Activated naive CD4-positive, alpha-beta T cell treated with anti-CD3 and anti-CD28 coated beads, Interleukin-2, amount 10 ng/mL, durations not matched to agents 7 days and 5 days (primary cell): ENCODE measurements at regions not wholly inside any gene's neighbourhood (a gene's known extent, or its start where the extent isn't known, plus 50 kb on each side); places are given as distances from the start of the nearest gene placed in this dataset.

Experiments used
- CTCF ChIA-PET: fragments of 350-600 bp; sonication (Branson Sonifier 250); formaldehyde crosslinking; loops from one replicate; lab custom pipeline; 2021; ENCODE audit warnings: antibody characterized with exemption; lab: Charles Lee
- DNase-seq: peaks from one replicate; pipeline ENCODE4 v3.0.0-alpha.2; 2020
- H3K27ac Mint-ChIP-seq: one replicate; pipeline ENCODE4 v1.8.0; 2021; ENCODE audit warnings: mild to moderate bottlenecking, moderate library complexity, mixed read lengths
- H3K27me3 Mint-ChIP-seq: one replicate; pipeline ENCODE4 v1.8.0; 2021; ENCODE audit warnings: mild to moderate bottlenecking, mixed read lengths
- H3K36me3 Mint-ChIP-seq: one replicate; pipeline ENCODE4 v1.8.0; 2021; ENCODE audit warnings: mixed read lengths
- H3K4me1 Mint-ChIP-seq: one replicate; pipeline ENCODE4 v1.8.0; 2021; ENCODE audit warnings: mixed read lengths
- H3K4me3 Mint-ChIP-seq: one replicate; pipeline ENCODE4 v1.8.0; 2021; ENCODE audit warnings: mild to moderate bottlenecking, moderate library complexity, mixed read lengths
- H3K9me3 Mint-ChIP-seq: one replicate; pipeline ENCODE4 v1.8.0; 2021; ENCODE audit warnings: mixed read lengths

DNA sequence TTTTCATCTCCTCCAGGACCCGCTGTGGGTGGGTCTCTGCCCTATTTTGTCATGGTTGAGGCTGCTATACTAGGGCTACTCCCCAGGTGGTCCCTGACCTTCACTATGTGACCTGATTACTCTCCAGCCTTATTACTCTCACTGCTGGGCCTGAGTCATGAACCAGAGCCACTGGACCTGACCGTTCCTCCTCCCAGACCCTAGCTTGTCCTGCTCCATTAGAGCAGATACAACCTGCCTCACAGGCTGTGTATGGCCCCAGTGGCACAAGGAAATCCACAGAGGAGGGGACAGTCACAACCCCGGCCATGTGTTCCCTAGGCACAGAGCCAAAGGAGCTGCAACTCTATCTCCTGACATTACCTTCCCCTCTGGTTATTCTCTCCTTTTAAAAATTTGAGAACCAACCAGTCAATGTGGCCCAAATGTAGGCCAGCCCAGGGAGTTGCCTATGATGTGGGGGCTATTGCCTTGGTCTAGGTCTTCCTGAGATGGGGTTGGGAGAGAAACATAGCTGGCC is 96.0 kb upstream of the FSTL4 start:
- no peaks in the 10 kb centered on the region for H3K36me3 Mint-ChIP-seq
- no peak overlapping the region for H3K4me3 Mint-ChIP-seq
- no peaks in the 10 kb centered on the region for H3K9me3 Mint-ChIP-seq
- H3K4me1 Mint-ChIP-seq, result no peaks in the 10 kb centered on the region
- H3K27me3 Mint-ChIP-seq, result peaks cover 24% of the 10 kb centered on the region
- CTCF ChIA-PET, result no interaction called here
- DNase-seq, result no peak
- H3K27ac Mint-ChIP-seq, result no peak overlapping the region

- no peaks in the 10 kb centered on the region for H3K36me3 Mint-ChIP-seq
- H3K4me3 Mint-ChIP-seq, result no peak overlapping the region
- H3K9me3 Mint-ChIP-seq, result no peaks in the 10 kb centered on the region
- H3K27me3 Mint-ChIP-seq, result peaks cover 21% of the 10 kb centered on the region
- no peaks in the 10 kb centered on the region for H3K4me1 Mint-ChIP-seq
- no peak overlapping the region for H3K27ac Mint-ChIP-seq
- CTCF ChIA-PET, result no interaction called here
- no peak for DNase-seq
Measured at GRCh38 chr5:133707629-133708028, 95.3 kb upstream of the FSTL4 start.

- Mint-ChIP-seq H3K9me3 (no peaks in the 10 kb centered on the region), H3K27ac (no peak overlapping the region), H3K36me3 (no peaks in the 10 kb centered on the region), H3K27me3 (peaks cover 24% of the 10 kb centered on the region), H3K4me3 (no peak overlapping the region), H3K4me1 (no peaks in the 10 kb centered on the region)
- DNase-seq, result no peak
- CTCF ChIA-PET, result no interaction called here
Measured at GRCh38 chr5:133706506-133707430, 94.4 kb upstream of the FSTL4 start.

DNA sequence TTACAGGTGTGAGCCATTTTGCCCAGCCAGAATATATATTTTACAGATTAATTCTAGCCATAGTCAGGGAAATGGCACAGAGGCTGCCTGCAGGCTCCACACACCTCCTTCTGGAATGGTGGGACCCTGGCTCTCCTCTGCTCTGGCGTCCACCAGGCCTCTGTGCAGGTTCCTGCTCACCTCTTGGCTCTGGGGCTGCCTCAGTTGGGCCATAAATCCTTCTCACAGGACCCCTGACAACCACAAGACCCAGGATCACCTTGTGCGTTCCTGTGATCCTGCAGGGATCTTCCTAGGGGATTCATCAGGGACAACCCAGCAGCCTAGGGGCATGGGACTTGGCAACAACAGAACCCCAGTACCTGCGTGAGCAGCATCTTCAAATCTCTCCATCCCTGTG is 93.0 kb upstream of the FSTL4 start:
- Mint-ChIP-seq H3K27ac (no peak overlapping the region), H3K4me3 (no peak overlapping the region), H3K4me1 (no peaks in the 10 kb centered on the region), H3K9me3 (no peaks in the 10 kb centered on the region), H3K27me3 (peaks cover 14% of the 10 kb centered on the region), H3K36me3 (no peaks in the 10 kb centered on the region)
- no peak for DNase-seq
- CTCF ChIA-PET, result no interaction called here

GRCh38 chr5:133704411-133704810 is 92.1 kb upstream of the FSTL4 start:
- Mint-ChIP-seq H3K4me3 (no peak overlapping the region), H3K4me1 (no peaks in the 10 kb centered on the region), H3K27me3 (peaks cover 14% of the 10 kb centered on the region), H3K9me3 (no peaks in the 10 kb centered on the region), H3K36me3 (no peaks in the 10 kb centered on the region), H3K27ac (no peak overlapping the region)
- DNase-seq, result no peak
- CTCF ChIA-PET, result no interaction called here

DNA sequence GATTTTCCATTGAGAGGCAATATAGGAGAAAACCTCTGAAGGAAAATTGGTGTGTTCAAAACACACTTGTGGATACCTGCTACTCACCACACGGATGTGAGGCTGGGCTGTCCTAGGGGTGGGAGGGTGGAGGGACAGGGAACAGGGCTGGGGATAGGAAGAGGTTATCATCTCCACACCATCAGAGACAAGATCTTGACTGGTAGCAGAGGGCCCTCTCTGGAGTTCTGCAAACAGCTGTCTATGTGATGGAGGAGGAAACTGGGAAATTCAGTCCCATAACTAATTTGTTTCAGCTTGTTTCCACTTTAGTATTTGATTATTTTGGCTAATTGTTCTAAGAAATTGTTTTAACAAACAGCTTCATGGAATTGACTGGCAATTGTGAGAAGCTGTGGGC is 91.6 kb upstream of the FSTL4 start:
- Mint-ChIP-seq H3K27me3 (peaks cover 14% of the 10 kb centered on the region), H3K4me1 (no peaks in the 10 kb centered on the region), H3K27ac (no peak overlapping the region), H3K9me3 (no peaks in the 10 kb centered on the region), H3K36me3 (no peaks in the 10 kb centered on the region), H3K4me3 (no peak overlapping the region)
- CTCF ChIA-PET, result no interaction called here
- DNase-seq, result no peak

DNA sequence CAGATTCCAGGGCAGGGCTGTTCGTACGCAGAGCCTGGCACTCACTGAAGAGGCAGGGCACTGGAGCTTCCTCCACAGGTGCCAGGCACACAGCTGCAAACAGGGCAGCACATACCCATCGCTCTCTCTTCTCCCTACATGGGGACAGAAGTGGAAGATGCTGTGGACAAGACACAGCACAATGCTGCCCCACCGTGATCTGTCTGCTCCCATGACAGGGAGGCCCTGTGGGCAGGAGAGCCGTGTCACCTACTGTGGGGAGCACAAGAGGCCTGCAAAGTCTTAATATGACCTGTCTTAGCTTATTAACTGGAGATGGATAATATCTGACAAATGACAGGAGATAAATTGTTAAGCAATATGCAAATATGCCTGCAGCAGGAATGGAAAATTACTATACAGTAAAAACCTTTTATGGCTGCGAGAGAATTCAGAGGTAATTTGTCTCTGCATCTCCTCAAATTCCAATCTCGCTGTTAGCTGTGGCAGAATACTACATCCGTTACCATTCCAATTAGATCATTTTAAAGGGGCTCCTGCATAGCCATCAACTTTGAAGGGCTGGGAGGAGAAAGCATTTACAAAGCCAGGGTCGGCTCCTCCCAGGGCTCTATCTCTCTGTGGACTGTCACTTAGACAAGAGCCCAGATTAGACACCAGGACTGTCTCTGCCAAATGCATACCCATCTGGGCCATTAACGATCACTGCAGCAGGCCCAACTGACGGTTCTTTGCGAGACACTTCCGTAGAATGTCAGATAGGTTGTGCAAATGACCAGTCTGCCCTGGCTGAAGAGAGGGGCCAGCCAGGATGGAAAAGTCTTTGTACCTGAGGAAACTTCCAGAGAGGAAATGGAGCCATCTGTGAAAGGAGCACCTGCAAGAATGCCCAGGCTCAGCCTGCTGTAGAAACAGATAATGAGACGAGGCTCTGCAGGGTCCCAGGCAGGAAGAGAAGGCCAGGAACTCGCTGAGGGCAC is 90.7 kb upstream of the FSTL4 start:
- Mint-ChIP-seq H3K9me3 (no peaks in the 10 kb centered on the region), H3K36me3 (no peaks in the 10 kb centered on the region), H3K4me3 (no peak overlapping the region), H3K4me1 (no peaks in the 10 kb centered on the region), H3K27me3 (peaks cover 14% of the 10 kb centered on the region), H3K27ac (no peak overlapping the region)
- CTCF ChIA-PET, result no interaction called here
- no peak for DNase-seq

DNA sequence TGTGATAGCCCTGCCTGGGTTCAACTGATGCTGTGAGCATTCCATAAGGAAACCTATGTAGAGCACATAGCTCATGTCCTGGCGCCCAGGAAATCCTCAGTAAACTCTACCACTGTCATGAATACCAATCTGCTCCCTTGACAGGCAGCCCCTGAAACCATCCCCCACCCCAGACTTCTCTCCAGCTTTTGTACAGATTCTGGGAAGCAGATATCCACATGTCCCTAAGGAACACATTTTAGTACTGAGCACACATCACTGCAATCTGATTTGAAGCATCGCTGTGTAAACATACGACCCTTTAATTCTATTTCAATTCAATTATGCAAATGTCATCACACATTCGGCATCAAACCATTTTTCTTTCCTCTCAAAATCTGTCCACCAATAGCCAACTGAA is 89.5 kb upstream of the FSTL4 start:
- H3K27ac Mint-ChIP-seq, result no peak overlapping the region
- no peak overlapping the region for H3K4me3 Mint-ChIP-seq
- peaks cover 17% of the 10 kb centered on the region for H3K27me3 Mint-ChIP-seq
- H3K9me3 Mint-ChIP-seq, result no peaks in the 10 kb centered on the region
- H3K36me3 Mint-ChIP-seq, result no peaks in the 10 kb centered on the region
- H3K4me1 Mint-ChIP-seq, result no peaks in the 10 kb centered on the region
- CTCF ChIA-PET, result no interaction called here
- DNase-seq, result no peak

GRCh38 chr5:133700251-133700650 is 87.9 kb upstream of the FSTL4 start:
- H3K36me3 Mint-ChIP-seq, result no peaks in the 10 kb centered on the region
- H3K4me3 Mint-ChIP-seq, result no peak overlapping the region
- no peak for DNase-seq
- no peaks in the 10 kb centered on the region for H3K9me3 Mint-ChIP-seq
- CTCF ChIA-PET, result no interaction called here
- no peak overlapping the region for H3K27ac Mint-ChIP-seq
- no peaks in the 10 kb centered on the region for H3K4me1 Mint-ChIP-seq
- H3K27me3 Mint-ChIP-seq, result peaks cover 23% of the 10 kb centered on the region

- peaks cover 31% of the 10 kb centered on the region for H3K27me3 Mint-ChIP-seq
- CTCF ChIA-PET, result no interaction called here
- no peak overlapping the region for H3K4me3 Mint-ChIP-seq
- H3K9me3 Mint-ChIP-seq, result no peaks in the 10 kb centered on the region
- H3K4me1 Mint-ChIP-seq, result peaks cover 5% of the 10 kb centered on the region
- no peak for DNase-seq
- H3K36me3 Mint-ChIP-seq, result no peaks in the 10 kb centered on the region
- H3K27ac Mint-ChIP-seq, result no peak overlapping the region
Measured at GRCh38 chr5:133698646-133699526, 86.5 kb upstream of the FSTL4 start.

- CTCF ChIA-PET, result no interaction called here
- Mint-ChIP-seq H3K9me3 (no peaks in the 10 kb centered on the region), H3K36me3 (no peaks in the 10 kb centered on the region), H3K4me3 (no peak overlapping the region), H3K4me1 (peaks cover 5% of the 10 kb centered on the region), H3K27me3 (peaks cover 34% of the 10 kb centered on the region), H3K27ac (no peak overlapping the region)
- DNase-seq, result no peak
Measured at GRCh38 chr5:133698259-133698554, 85.9 kb upstream of the FSTL4 start.

- Mint-ChIP-seq H3K27ac (no peak overlapping the region), H3K9me3 (no peaks in the 10 kb centered on the region), H3K4me3 (no peak overlapping the region), H3K27me3 (peaks cover 34% of the 10 kb centered on the region), H3K4me1 (peaks cover 5% of the 10 kb centered on the region), H3K36me3 (no peaks in the 10 kb centered on the region)
- DNase-seq, result no peak
- CTCF ChIA-PET, result no interaction called here
Measured at GRCh38 chr5:133697536-133698258, 85.4 kb upstream of the FSTL4 start.

DNA sequence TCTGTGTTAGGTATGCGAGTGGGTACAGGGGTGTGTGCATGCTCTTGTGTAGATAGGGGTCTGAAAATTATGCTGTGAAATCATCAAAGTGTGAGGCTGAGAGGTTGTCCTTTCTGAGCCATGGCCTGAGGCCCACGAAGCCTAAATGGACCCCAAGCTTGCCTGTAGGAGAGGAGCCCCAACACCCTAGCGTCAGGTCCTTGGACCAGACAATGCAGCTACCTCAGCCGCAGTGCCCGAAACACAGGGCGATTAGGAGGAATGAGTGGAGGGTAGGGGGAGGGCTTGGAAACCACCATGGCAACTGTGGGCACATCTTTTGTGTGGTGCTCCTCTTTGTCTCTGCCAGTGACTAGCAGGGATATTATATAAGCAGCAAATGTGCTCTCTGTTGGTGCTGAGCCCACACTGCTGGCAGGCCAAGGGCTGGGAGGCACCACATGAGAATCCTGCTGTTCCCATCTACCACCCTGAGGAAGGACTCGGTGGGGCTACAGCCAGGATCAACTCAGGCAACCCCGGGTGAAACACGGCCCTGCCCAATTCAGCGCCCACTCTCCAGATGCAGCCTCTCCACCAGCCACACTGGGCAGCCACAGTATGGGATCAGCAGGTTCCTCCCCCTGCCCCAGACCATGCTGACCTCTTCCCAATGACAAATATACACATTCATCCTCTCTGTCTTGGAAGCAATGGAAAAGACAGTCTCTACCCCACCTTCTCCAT is 84.6 kb upstream of the FSTL4 start:
- H3K4me3 Mint-ChIP-seq, result no peak overlapping the region
- CTCF ChIA-PET, result interaction anchor here (0.6 kb wide), 1 partner anchor 9 kb away, joined by 3 read pairs; no protein-coding TSS in a partner anchor
- H3K9me3 Mint-ChIP-seq, result no peaks in the 10 kb centered on the region
- peaks cover 5% of the 10 kb centered on the region for H3K4me1 Mint-ChIP-seq
- no peak for DNase-seq
- peaks cover 35% of the 10 kb centered on the region for H3K27me3 Mint-ChIP-seq
- H3K27ac Mint-ChIP-seq, result no peak overlapping the region
- no peaks in the 10 kb centered on the region for H3K36me3 Mint-ChIP-seq
